ENCODE measurements at regions not wholly inside any gene's neighbourhood (a gene's known extent, or its start where the extent isn't known, plus 50 kb on each side); places are given as distances from the start of the nearest gene placed in this dataset.

DNA sequence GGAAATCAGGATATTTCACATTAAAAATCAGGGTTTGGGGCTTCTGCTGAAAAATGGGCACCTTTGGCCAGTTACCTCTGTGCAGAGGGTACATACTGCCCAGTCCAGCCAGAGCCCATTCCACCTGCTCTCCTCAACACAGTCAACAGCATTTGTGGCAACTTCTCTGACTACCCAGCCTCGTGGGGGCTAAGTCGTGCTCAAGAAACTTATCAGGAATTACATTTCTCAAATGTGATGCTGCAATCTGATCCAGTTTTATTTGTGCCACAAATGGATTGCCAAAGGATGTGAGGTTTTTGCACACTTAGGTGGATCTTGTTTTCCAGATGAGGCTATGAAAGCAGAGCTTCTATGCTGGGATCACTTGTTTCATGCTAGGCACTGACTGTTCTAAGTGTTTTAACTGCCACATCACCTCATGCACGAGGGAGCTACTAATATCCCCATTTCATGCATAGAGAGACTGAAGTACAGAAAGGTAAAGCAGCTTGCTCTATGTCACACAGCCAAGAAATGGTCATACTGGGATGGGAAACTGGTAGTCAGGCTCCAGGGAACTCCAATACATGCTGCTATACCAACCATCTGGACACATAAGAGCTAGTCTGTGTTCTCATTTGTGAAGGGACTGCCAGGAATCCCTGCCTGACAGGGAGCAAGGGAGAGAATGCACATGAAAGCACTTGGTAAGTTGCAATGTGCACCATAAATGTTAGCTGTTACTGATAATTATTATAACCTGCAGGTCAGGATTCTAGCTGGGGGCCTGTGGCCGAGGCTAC is 89.0 kb upstream of the HK2 start:
- TF ChIP-seq EZH2phosphoT487 (IDR thresholded peaks at IDR 0.05; ENCODE audit: borderline replicate concordance, low read length) (no peak), EZH2 (IDR thresholded peaks at IDR 0.05; ENCODE audit: low read length, unreplicated experiment) (no peak)
- TF ChIP-seq, protein P1, sequence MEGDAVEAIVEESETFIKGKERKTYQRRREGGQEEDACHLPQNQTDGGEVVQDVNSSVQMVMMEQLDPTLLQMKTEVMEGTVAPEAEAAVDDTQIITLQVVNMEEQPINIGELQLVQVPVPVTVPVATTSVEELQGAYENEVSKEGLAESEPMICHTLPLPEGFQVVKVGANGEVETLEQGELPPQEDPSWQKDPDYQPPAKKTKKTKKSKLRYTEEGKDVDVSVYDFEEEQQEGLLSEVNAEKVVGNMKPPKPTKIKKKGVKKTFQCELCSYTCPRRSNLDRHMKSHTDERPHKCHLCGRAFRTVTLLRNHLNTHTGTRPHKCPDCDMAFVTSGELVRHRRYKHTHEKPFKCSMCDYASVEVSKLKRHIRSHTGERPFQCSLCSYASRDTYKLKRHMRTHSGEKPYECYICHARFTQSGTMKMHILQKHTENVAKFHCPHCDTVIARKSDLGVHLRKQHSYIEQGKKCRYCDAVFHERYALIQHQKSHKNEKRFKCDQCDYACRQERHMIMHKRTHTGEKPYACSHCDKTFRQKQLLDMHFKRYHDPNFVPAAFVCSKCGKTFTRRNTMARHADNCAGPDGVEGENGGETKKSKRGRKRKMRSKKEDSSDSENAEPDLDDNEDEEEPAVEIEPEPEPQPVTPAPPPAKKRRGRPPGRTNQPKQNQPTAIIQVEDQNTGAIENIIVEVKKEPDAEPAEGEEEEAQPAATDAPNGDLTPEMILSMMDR (conservative IDR thresholded peaks at IDR 0.05; ENCODE audit: low read depth, low read length) = no peak

Data from PC-3 (cell line).